ENCODE measurements at regions not wholly inside any gene's neighbourhood (a gene's known extent, or its start where the extent isn't known, plus 50 kb on each side); places are given as distances from the start of the nearest gene placed in this dataset.

GRCh38 chr14:104393898-104394381 lies 185.6 kb upstream of the C14orf180 start:
- TF ChIP-seq CTCF (IDR thresholded peaks at IDR 0.05; ENCODE audit: unreplicated experiment), result no peak
- DNase-seq (ENCODE audit: low spot score), result no peak
- H3K9me3 Mint-ChIP-seq (ENCODE audit: unreplicated experiment), result peaks cover 10% of the 10 kb centered on the region

GRCh38 chr14:104394409-104394851 lies 185.1 kb upstream of the C14orf180 start:
- Mint-ChIP-seq H3K9me3 (ENCODE audit: unreplicated experiment) (peaks cover 10% of the 10 kb centered on the region), H3K27ac (ENCODE audit: unreplicated experiment) (no peak overlapping the region), H3K36me3 (ENCODE audit: low read depth, unreplicated experiment) (peaks cover 16% of the 10 kb centered on the region), H3K27me3 (ENCODE audit: unreplicated experiment) (peaks cover 13% of the 10 kb centered on the region), H3K4me3 (ENCODE audit: unreplicated experiment) (no peak overlapping the region), H3K4me1 (ENCODE audit: unreplicated experiment) (no peaks in the 10 kb centered on the region)
- DNase-seq (ENCODE audit: low spot score), result no peak
- TF ChIP-seq CTCF (IDR thresholded peaks at IDR 0.05; ENCODE audit: unreplicated experiment), result no peak

More at GRCh38 chr14:104393898-104394381, 185.6 kb upstream of the C14orf180 start:
- Mint-ChIP-seq H3K4me3 (ENCODE audit: unreplicated experiment) (no peak overlapping the region), H3K36me3 (ENCODE audit: low read depth, unreplicated experiment) (peaks cover 12% of the 10 kb centered on the region), H3K27me3 (ENCODE audit: unreplicated experiment) (peaks cover 13% of the 10 kb centered on the region), H3K4me1 (ENCODE audit: unreplicated experiment) (no peaks in the 10 kb centered on the region), H3K27ac (ENCODE audit: unreplicated experiment) (no peak overlapping the region)

GRCh38 chr14:104395276-104395675 lies 184.3 kb upstream of the C14orf180 start:
- no peak overlapping the region for H3K27ac Mint-ChIP-seq (ENCODE audit: unreplicated experiment)
- H3K9me3 Mint-ChIP-seq (ENCODE audit: unreplicated experiment), result peaks cover 10% of the 10 kb centered on the region
- H3K36me3 Mint-ChIP-seq (ENCODE audit: low read depth, unreplicated experiment), result peaks cover 17% of the 10 kb centered on the region
- no peak for TF ChIP-seq CTCF (IDR thresholded peaks at IDR 0.05; ENCODE audit: unreplicated experiment)
- DNase-seq (ENCODE audit: low spot score), result no peak
- no peaks in the 10 kb centered on the region for H3K4me1 Mint-ChIP-seq (ENCODE audit: unreplicated experiment)
- H3K27me3 Mint-ChIP-seq (ENCODE audit: unreplicated experiment), result peaks cover 12% of the 10 kb centered on the region
- no peak overlapping the region for H3K4me3 Mint-ChIP-seq (ENCODE audit: unreplicated experiment)

- no peak overlapping the region for H3K4me3 Mint-ChIP-seq (ENCODE audit: unreplicated experiment)
These were observed 183.5 kb upstream of the C14orf180 start for GRCh38 chr14:104395941-104396681.

More at GRCh38 chr14:104395941-104396681, 183.5 kb upstream of the C14orf180 start:
- peaks cover 17% of the 10 kb centered on the region for H3K36me3 Mint-ChIP-seq (ENCODE audit: low read depth, unreplicated experiment)
- peaks cover 10% of the 10 kb centered on the region for H3K9me3 Mint-ChIP-seq (ENCODE audit: unreplicated experiment)
- peaks cover 12% of the 10 kb centered on the region for H3K27me3 Mint-ChIP-seq (ENCODE audit: unreplicated experiment)
- no peak for DNase-seq (ENCODE audit: low spot score)
- H3K4me1 Mint-ChIP-seq (ENCODE audit: unreplicated experiment), result no peaks in the 10 kb centered on the region
- H3K27ac Mint-ChIP-seq (ENCODE audit: unreplicated experiment), result no peak overlapping the region
- no peak for TF ChIP-seq CTCF (IDR thresholded peaks at IDR 0.05; ENCODE audit: unreplicated experiment)

Data from endothelial cell (in vitro differentiated cells).